ENCODE measurements at regions not wholly inside any gene's neighbourhood (a gene's known extent, or its start where the extent isn't known, plus 50 kb on each side); places are given as distances from the start of the nearest gene placed in this dataset.

GRCh38 chr2:238593236-238593635, 166.5 kb downstream of the ASB1 start:
- H3K27ac ChIP-seq = no peak overlapping the region
- no peaks in the 10 kb centered on the region for H3K4me1 ChIP-seq
- H3K9me3 ChIP-seq (replicated peaks) = no peaks in the 10 kb centered on the region
- no peak overlapping the region for H3K4me3 ChIP-seq
- H3K36me3 ChIP-seq = no peaks in the 10 kb centered on the region
- H3K27me3 ChIP-seq = peaks cover 4% of the 10 kb centered on the region
- DNase-seq = no peak

- no peak for DNase-seq
- H3K4me3 ChIP-seq = no peak overlapping the region
- H3K4me1 ChIP-seq = no peaks in the 10 kb centered on the region
- H3K36me3 ChIP-seq = no peaks in the 10 kb centered on the region
- no peaks in the 10 kb centered on the region for H3K9me3 ChIP-seq (replicated peaks)
- H3K27me3 ChIP-seq = peaks cover 8% of the 10 kb centered on the region
- H3K27ac ChIP-seq = no peak overlapping the region
Observed at GRCh38 chr2:238593678-238594077, 167.0 kb downstream of the ASB1 start.

- Histone ChIP-seq H3K4me3 (no peak overlapping the region), H3K27me3 (peaks cover 9% of the 10 kb centered on the region), H3K4me1 (no peaks in the 10 kb centered on the region), H3K9me3 (replicated peaks) (no peaks in the 10 kb centered on the region), H3K27ac (no peak overlapping the region), H3K36me3 (no peaks in the 10 kb centered on the region)
- no peak for DNase-seq
Observed at GRCh38 chr2:238594796-238595749, 168.3 kb downstream of the ASB1 start.

- Histone ChIP-seq H3K36me3 (no peaks in the 10 kb centered on the region), H3K9me3 (replicated peaks) (no peaks in the 10 kb centered on the region), H3K27ac (no peak overlapping the region), H3K4me1 (no peaks in the 10 kb centered on the region), H3K4me3 (no peak overlapping the region), H3K27me3 (peaks cover 9% of the 10 kb centered on the region)
- DNase-seq = no peak
Observed at GRCh38 chr2:238595750-238596570, 169.2 kb downstream of the ASB1 start.

- Histone ChIP-seq H3K9me3 (replicated peaks) (no peaks in the 10 kb centered on the region; the same call in 1 of the 2 replicates), H3K27ac (no peak overlapping the region), H3K36me3 (no peaks in the 10 kb centered on the region), H3K4me1 (no peaks in the 10 kb centered on the region), H3K4me3 (no peak overlapping the region), H3K27me3 (peaks cover 9% of the 10 kb centered on the region)
- no peak for DNase-seq
Observed at GRCh38 chr2:238596571-238597551, 170.1 kb downstream of the ASB1 start.

GRCh38 chr2:238597638-238598528, 171.2 kb downstream of the ASB1 start:
- Histone ChIP-seq H3K4me1 (no peaks in the 10 kb centered on the region), H3K27me3 (peaks cover 9% of the 10 kb centered on the region), H3K36me3 (no peaks in the 10 kb centered on the region), H3K4me3 (no peak overlapping the region), H3K27ac (no peak overlapping the region), H3K9me3 (replicated peaks) (peaks cover 6% of the 10 kb centered on the region)
- DNase-seq = no peak

GRCh38 chr2:238598802-238599530, 172.2 kb downstream of the ASB1 start:
- DNase-seq = no peak
- Histone ChIP-seq H3K36me3 (no peaks in the 10 kb centered on the region), H3K4me3 (no peak overlapping the region), H3K27me3 (peaks cover 9% of the 10 kb centered on the region), H3K4me1 (no peaks in the 10 kb centered on the region), H3K9me3 (replicated peaks) (peaks cover 6% of the 10 kb centered on the region), H3K27ac (no peak overlapping the region)

GRCh38 chr2:238599549-238600505, 173.1 kb downstream of the ASB1 start:
- DNase-seq = no peak
- Histone ChIP-seq H3K27me3 (peaks cover 9% of the 10 kb centered on the region), H3K9me3 (replicated peaks) (peaks cover 6% of the 10 kb centered on the region), H3K4me1 (no peaks in the 10 kb centered on the region), H3K36me3 (no peaks in the 10 kb centered on the region), H3K27ac (no peak overlapping the region), H3K4me3 (no peak overlapping the region)

GRCh38 chr2:238600506-238601432, 174.0 kb downstream of the ASB1 start:
- no peak overlapping the region for H3K4me3 ChIP-seq
- DNase-seq = no peak
- no peaks in the 10 kb centered on the region for H3K4me1 ChIP-seq
- peaks cover 6% of the 10 kb centered on the region for H3K9me3 ChIP-seq (replicated peaks)
- H3K27me3 ChIP-seq = peaks cover 9% of the 10 kb centered on the region
- H3K36me3 ChIP-seq = no peaks in the 10 kb centered on the region
- no peak overlapping the region for H3K27ac ChIP-seq

- no peak for DNase-seq
Observed at GRCh38 chr2:238601433-238602222, 174.9 kb downstream of the ASB1 start.

More at GRCh38 chr2:238601433-238602222, 174.9 kb downstream of the ASB1 start:
- no peak overlapping the region for H3K4me3 ChIP-seq
- H3K9me3 ChIP-seq (replicated peaks) = peaks cover 6% of the 10 kb centered on the region
- peaks cover 9% of the 10 kb centered on the region for H3K27me3 ChIP-seq
- H3K4me1 ChIP-seq = no peaks in the 10 kb centered on the region
- no peak overlapping the region for H3K27ac ChIP-seq
- no peaks in the 10 kb centered on the region for H3K36me3 ChIP-seq
